Stimulated activated naive CD8-positive, alpha-beta T cell treated with anti-CD3 and anti-CD28 coated beads, Interleukin-15, Interleukin-2, amounts not matched to agents 100 ng/mL and 50 ng/mL, for 24 hours (primary cell): ENCODE measurements at regions not wholly inside any gene's neighbourhood (a gene's known extent, or its start where the extent isn't known, plus 50 kb on each side); places are given as distances from the start of the nearest gene placed in this dataset.
"Not testable (repeated sequence)": the region's sequence is repeated elsewhere in the genome, so short reads cannot be mapped to it uniquely, and the experiment has no call there.

Experiments
- H3K27ac Mint-ChIP-seq: one replicate; pipeline ENCODE4 v1.8.0; 2021; ENCODE audit warnings: mild to moderate bottlenecking, mixed read lengths
- H3K27me3 Mint-ChIP-seq: one replicate; pipeline ENCODE4 v1.8.0; 2021; ENCODE audit warnings: mixed read lengths
- H3K36me3 Mint-ChIP-seq: one replicate; pipeline ENCODE4 v1.8.0; 2021; ENCODE audit warnings: low read depth, mixed read lengths
- H3K4me1 Mint-ChIP-seq: one replicate; pipeline ENCODE4 v1.8.0; 2021; ENCODE audit warnings: low read depth, mixed read lengths
- H3K4me3 Mint-ChIP-seq: one replicate; pipeline ENCODE4 v1.8.0; 2021; ENCODE audit warnings: mild to moderate bottlenecking, mixed read lengths
- H3K9me3 Mint-ChIP-seq: one replicate; pipeline ENCODE4 v1.8.0; 2021; ENCODE audit warnings: mixed read lengths

- H3K27me3 Mint-ChIP-seq = peaks cover 9% of the 10 kb centered on the region
- H3K27ac Mint-ChIP-seq = no peak overlapping the region
- no peaks in the 10 kb centered on the region for H3K4me1 Mint-ChIP-seq
- H3K9me3 Mint-ChIP-seq = no peaks in the 10 kb centered on the region
- H3K4me3 Mint-ChIP-seq = no peak overlapping the region
- H3K36me3 Mint-ChIP-seq = no peaks in the 10 kb centered on the region
Measured at GRCh38 chr1:14340002-14340785, 258.3 kb upstream of the KAZN start.

GRCh38 chr1:14341147-14341546 is 257.3 kb upstream of the KAZN start:
- peaks cover 9% of the 10 kb centered on the region for H3K27me3 Mint-ChIP-seq
- H3K27ac Mint-ChIP-seq = no peak overlapping the region
- H3K4me1 Mint-ChIP-seq = no peaks in the 10 kb centered on the region
- H3K9me3 Mint-ChIP-seq = no peaks in the 10 kb centered on the region
- no peak overlapping the region for H3K4me3 Mint-ChIP-seq
- H3K36me3 Mint-ChIP-seq = no peaks in the 10 kb centered on the region

- Mint-ChIP-seq H3K36me3 (no peaks in the 10 kb centered on the region), H3K27me3 (peaks cover 12% of the 10 kb centered on the region), H3K27ac (no peak overlapping the region), H3K9me3 (peaks cover 4% of the 10 kb centered on the region), H3K4me1 (no peaks in the 10 kb centered on the region), H3K4me3 (no peak overlapping the region)
Measured at GRCh38 chr1:14345946-14346550, 252.4 kb upstream of the KAZN start.

- H3K9me3 Mint-ChIP-seq = peaks cover 4% of the 10 kb centered on the region
- H3K27me3 Mint-ChIP-seq = peaks cover 8% of the 10 kb centered on the region
- no peak overlapping the region for H3K4me3 Mint-ChIP-seq
- H3K4me1 Mint-ChIP-seq = no peaks in the 10 kb centered on the region
- H3K27ac Mint-ChIP-seq = no peak overlapping the region
- no peaks in the 10 kb centered on the region for H3K36me3 Mint-ChIP-seq
Measured at GRCh38 chr1:14347186-14347585, 251.3 kb upstream of the KAZN start.

GRCh38 chr1:14347776-14348175 is 250.7 kb upstream of the KAZN start:
- Mint-ChIP-seq H3K27me3 (peaks cover 4% of the 10 kb centered on the region), H3K9me3 (peaks cover 4% of the 10 kb centered on the region), H3K36me3 (no peaks in the 10 kb centered on the region), H3K4me1 (no peaks in the 10 kb centered on the region), H3K4me3 (no peak overlapping the region), H3K27ac (no peak overlapping the region)

- Mint-ChIP-seq H3K27ac (no peak overlapping the region), H3K27me3 (peaks cover 4% of the 10 kb centered on the region), H3K4me3 (no peak overlapping the region), H3K4me1 (no peaks in the 10 kb centered on the region), H3K9me3 (peaks cover 4% of the 10 kb centered on the region), H3K36me3 (no peaks in the 10 kb centered on the region)
Measured at GRCh38 chr1:14350197-14350596, 248.3 kb upstream of the KAZN start.

GRCh38 chr1:14352897-14353296 is 245.6 kb upstream of the KAZN start:
- Mint-ChIP-seq H3K27me3 (peaks cover 4% of the 10 kb centered on the region), H3K9me3 (peaks cover 4% of the 10 kb centered on the region), H3K36me3 (no peaks in the 10 kb centered on the region), H3K27ac (no peak overlapping the region), H3K4me1 (no peaks in the 10 kb centered on the region), H3K4me3 (no peak overlapping the region)

GRCh38 chr1:14361005-14361404 is 237.5 kb upstream of the KAZN start:
- H3K27me3 Mint-ChIP-seq = peaks cover 19% of the 10 kb centered on the region
- not testable (repeated sequence) for H3K9me3 Mint-ChIP-seq, H3K4me1 Mint-ChIP-seq, H3K4me3 Mint-ChIP-seq, H3K36me3 Mint-ChIP-seq, H3K27ac Mint-ChIP-seq

- Mint-ChIP-seq H3K36me3 (no peaks in the 10 kb centered on the region), H3K27ac (no peak overlapping the region), H3K4me3 (no peak overlapping the region), H3K4me1 (no peaks in the 10 kb centered on the region), H3K27me3 (peaks cover 22% of the 10 kb centered on the region), H3K9me3 (no peaks in the 10 kb centered on the region)
Measured at GRCh38 chr1:14362331-14362730, 236.2 kb upstream of the KAZN start.

- Mint-ChIP-seq H3K27ac (no peak overlapping the region), H3K4me1 (no peaks in the 10 kb centered on the region), H3K27me3 (peaks cover 20% of the 10 kb centered on the region), H3K4me3 (no peak overlapping the region), H3K9me3 (no peaks in the 10 kb centered on the region), H3K36me3 (no peaks in the 10 kb centered on the region)
Measured at GRCh38 chr1:14363036-14363590, 235.4 kb upstream of the KAZN start.

GRCh38 chr1:14363707-14364413 is 234.6 kb upstream of the KAZN start:
- Mint-ChIP-seq H3K4me3 (no peak overlapping the region), H3K27ac (no peak overlapping the region), H3K36me3 (no peaks in the 10 kb centered on the region), H3K4me1 (no peaks in the 10 kb centered on the region), H3K9me3 (no peaks in the 10 kb centered on the region), H3K27me3 (peaks cover 13% of the 10 kb centered on the region)

GRCh38 chr1:14365301-14365988 is 233.0 kb upstream of the KAZN start:
- H3K36me3 Mint-ChIP-seq = no peaks in the 10 kb centered on the region
- no peaks in the 10 kb centered on the region for H3K9me3 Mint-ChIP-seq
- no peak overlapping the region for H3K4me3 Mint-ChIP-seq
- no peaks in the 10 kb centered on the region for H3K4me1 Mint-ChIP-seq
- H3K27me3 Mint-ChIP-seq = peaks cover 21% of the 10 kb centered on the region
- no peak overlapping the region for H3K27ac Mint-ChIP-seq

GRCh38 chr1:14366091-14367018 is 232.1 kb upstream of the KAZN start:
- H3K4me1 Mint-ChIP-seq = no peaks in the 10 kb centered on the region
- no peak overlapping the region for H3K4me3 Mint-ChIP-seq
- no peak overlapping the region for H3K27ac Mint-ChIP-seq
- no peaks in the 10 kb centered on the region for H3K36me3 Mint-ChIP-seq
- H3K27me3 Mint-ChIP-seq = peaks cover 21% of the 10 kb centered on the region
- H3K9me3 Mint-ChIP-seq = no peaks in the 10 kb centered on the region

- Mint-ChIP-seq H3K36me3 (no peaks in the 10 kb centered on the region), H3K4me1 (no peaks in the 10 kb centered on the region), H3K4me3 (no peak overlapping the region), H3K27me3 (peaks cover 21% of the 10 kb centered on the region), H3K9me3 (no peaks in the 10 kb centered on the region), H3K27ac (no peak overlapping the region)
Measured at GRCh38 chr1:14367451-14367850, 231.0 kb upstream of the KAZN start.
